ENCODE measurements at regions not wholly inside any gene's neighbourhood (a gene's known extent, or its start where the extent isn't known, plus 50 kb on each side); places are given as distances from the start of the nearest gene placed in this dataset.
A peak's percentile ranks its signal among the peaks of the same experiment; 100 is the strongest.

- Histone ChIP-seq H3K4me1 (no peaks in the 10 kb centered on the region), H3K9me3 (no peaks in the 10 kb centered on the region), H3K4me3 (replicated peaks in 1 of 3) (no peak overlapping the region), H3K27ac (no peak overlapping the region), H3K36me3 (no peaks in the 10 kb centered on the region), H3K27me3 (no peaks in the 10 kb centered on the region)
- no peak for DNase-seq
- intact Hi-C loops (cut with DNase I) = no loop called here
- TF ChIP-seq POLR2A (IDR thresholded peaks at IDR 0.05) (no peak), CTCF (IDR thresholded peaks at IDR 0.05) (no peak)
- WGBS, 2 donors = 94 to 95% methylated on average over 4 of the region's 4 CpGs
These were observed 83.8 kb upstream of the CLCN4 start for GRCh38 chrX:10072786-10073568.

GRCh38 chrX:10073671-10074070, 83.1 kb upstream of the CLCN4 start:
- 100% methylated on average over 1 of the region's 1 CpG for WGBS, 2 donors
- H3K4me3 ChIP-seq (replicated peaks in 1 of 3) = no peak overlapping the region

GRCh38 chrX:10074241-10074941, 82.4 kb upstream of the CLCN4 start:
- Histone ChIP-seq H3K36me3 (no peaks in the 10 kb centered on the region), H3K4me3 (replicated peaks in 1 of 3) (no peak overlapping the region), H3K27me3 (no peaks in the 10 kb centered on the region), H3K27ac (no peak overlapping the region), H3K9me3 (no peaks in the 10 kb centered on the region), H3K4me1 (no peaks in the 10 kb centered on the region)
- intact Hi-C loops (cut with DNase I) = no loop called here
- 85 to 99% methylated on average over 4 to 7 of the region's 9 CpGs for WGBS, 2 donors
- DNase-seq = peak in 1 of 2 donors; percentile 18
- TF ChIP-seq POLR2A (IDR thresholded peaks at IDR 0.05) (no peak), CTCF (IDR thresholded peaks at IDR 0.05) (no peak)

More at GRCh38 chrX:10073671-10074070, 83.1 kb upstream of the CLCN4 start:
- Histone ChIP-seq H3K36me3 (no peaks in the 10 kb centered on the region), H3K27ac (no peak overlapping the region), H3K4me1 (no peaks in the 10 kb centered on the region), H3K27me3 (no peaks in the 10 kb centered on the region), H3K9me3 (no peaks in the 10 kb centered on the region)
- intact Hi-C loops (cut with DNase I) = no loop called here
- no peak for DNase-seq
- TF ChIP-seq POLR2A (IDR thresholded peaks at IDR 0.05) (no peak), CTCF (IDR thresholded peaks at IDR 0.05) (no peak)

- H3K27me3 ChIP-seq = no peaks in the 10 kb centered on the region
- intact Hi-C loops (cut with DNase I) = no loop called here
- no peaks in the 10 kb centered on the region for H3K36me3 ChIP-seq
- no peaks in the 10 kb centered on the region for H3K9me3 ChIP-seq
- H3K4me3 ChIP-seq (replicated peaks in 1 of 3) = no peak overlapping the region
- no peak for DNase-seq
- WGBS, 2 donors = 100% methylated on average over 6 of the region's 7 CpGs; no CpG with 5 or more reads in 1 of the 2 donors
- H3K4me1 ChIP-seq = no peaks in the 10 kb centered on the region
- no peak for TF ChIP-seq CTCF (IDR thresholded peaks at IDR 0.05)
- TF ChIP-seq POLR2A (IDR thresholded peaks at IDR 0.05) = no peak
- H3K27ac ChIP-seq = no peak overlapping the region
These were observed 80.0 kb upstream of the CLCN4 start for GRCh38 chrX:10076765-10077164.
